Activated CD4-positive, alpha-beta T cell treated with anti-CD3 and anti-CD28 coated beads, Interleukin-2, amount 10 ng/mL, durations not matched to agents 24 days and 14 days (primary cell): ENCODE measurements at regions not wholly inside any gene's neighbourhood (a gene's known extent, or its start where the extent isn't known, plus 50 kb on each side); places are given as distances from the start of the nearest gene placed in this dataset.

ENCODE experiments used
- DNase-seq: peaks from one replicate; pipeline ENCODE4 v3.0.0; 2022
- H3K27ac Mint-ChIP-seq: one replicate; pipeline ENCODE4 v1.8.0; 2022; ENCODE audit warnings: mild to moderate bottlenecking, mixed read lengths
- H3K27me3 Mint-ChIP-seq: one replicate; pipeline ENCODE4 v1.8.0; 2022; ENCODE audit warnings: mixed read lengths
- H3K36me3 Mint-ChIP-seq: one replicate; pipeline ENCODE4 v1.8.0; 2022; ENCODE audit warnings: low read depth, mild to moderate bottlenecking, mixed read lengths
- H3K4me1 Mint-ChIP-seq: one replicate; pipeline ENCODE4 v1.8.0; 2021; ENCODE audit warnings: mixed read lengths
- H3K4me3 Mint-ChIP-seq: one replicate; pipeline ENCODE4 v1.8.0; 2022; ENCODE audit warnings: mild to moderate bottlenecking, moderate library complexity, mixed read lengths
- H3K9me3 Mint-ChIP-seq: one replicate; pipeline ENCODE4 v1.8.0; 2021; ENCODE audit warnings: mixed read lengths
- intact Hi-C: fragments of 100-400 bp; cut with micrococcal nuclease; formaldehyde crosslinking; loops from one replicate; pipeline ENCODE4 v1.15.1; 2023

- no peak overlapping the region for H3K4me3 Mint-ChIP-seq
- H3K27me3 Mint-ChIP-seq, result no peaks in the 10 kb centered on the region
- no peaks in the 10 kb centered on the region for H3K9me3 Mint-ChIP-seq
- no peaks in the 10 kb centered on the region for H3K4me1 Mint-ChIP-seq
- H3K27ac Mint-ChIP-seq, result no peak overlapping the region
- H3K36me3 Mint-ChIP-seq, result no peaks in the 10 kb centered on the region
- intact Hi-C loops, result no loop called here
- no peak for DNase-seq
Observed at GRCh38 chr17:52754838-52755237, 596.3 kb upstream of the CA10 start.

- Mint-ChIP-seq H3K4me3 (no peak overlapping the region), H3K9me3 (no peaks in the 10 kb centered on the region), H3K27me3 (no peaks in the 10 kb centered on the region), H3K27ac (no peak overlapping the region), H3K4me1 (no peaks in the 10 kb centered on the region), H3K36me3 (no peaks in the 10 kb centered on the region)
- no peak for DNase-seq
- intact Hi-C loops, result no loop called here
Observed at GRCh38 chr17:52751051-52751450, 592.5 kb upstream of the CA10 start.

- DNase-seq, result no peak
- no peaks in the 10 kb centered on the region for H3K36me3 Mint-ChIP-seq
- intact Hi-C loops, result no loop called here
- no peaks in the 10 kb centered on the region for H3K4me1 Mint-ChIP-seq
- no peak overlapping the region for H3K4me3 Mint-ChIP-seq
- no peaks in the 10 kb centered on the region for H3K9me3 Mint-ChIP-seq
- no peak overlapping the region for H3K27ac Mint-ChIP-seq
- no peaks in the 10 kb centered on the region for H3K27me3 Mint-ChIP-seq
Observed at GRCh38 chr17:52744179-52744578, 585.7 kb upstream of the CA10 start.

GRCh38 chr17:52740006-52740405 lies 581.5 kb upstream of the CA10 start:
- H3K4me1 Mint-ChIP-seq, result no peaks in the 10 kb centered on the region
- intact Hi-C loops, result no loop called here
- no peaks in the 10 kb centered on the region for H3K36me3 Mint-ChIP-seq
- no peaks in the 10 kb centered on the region for H3K27me3 Mint-ChIP-seq
- H3K27ac Mint-ChIP-seq, result no peak overlapping the region
- H3K9me3 Mint-ChIP-seq, result no peaks in the 10 kb centered on the region
- DNase-seq, result no peak
- H3K4me3 Mint-ChIP-seq, result no peak overlapping the region

GRCh38 chr17:52738791-52739190 lies 580.3 kb upstream of the CA10 start:
- intact Hi-C loops, result no loop called here
- Mint-ChIP-seq H3K27me3 (no peaks in the 10 kb centered on the region), H3K4me3 (no peak overlapping the region), H3K9me3 (no peaks in the 10 kb centered on the region), H3K4me1 (no peaks in the 10 kb centered on the region), H3K27ac (no peak overlapping the region), H3K36me3 (no peaks in the 10 kb centered on the region)
- no peak for DNase-seq

- H3K4me3 Mint-ChIP-seq, result no peak overlapping the region
- intact Hi-C loops, result no loop called here
- H3K27ac Mint-ChIP-seq, result no peak overlapping the region
- no peaks in the 10 kb centered on the region for H3K27me3 Mint-ChIP-seq
- no peaks in the 10 kb centered on the region for H3K4me1 Mint-ChIP-seq
- no peaks in the 10 kb centered on the region for H3K36me3 Mint-ChIP-seq
- H3K9me3 Mint-ChIP-seq, result no peaks in the 10 kb centered on the region
- DNase-seq, result no peak
Observed at GRCh38 chr17:52737071-52737470, 578.6 kb upstream of the CA10 start.

- Mint-ChIP-seq H3K4me1 (no peaks in the 10 kb centered on the region), H3K27me3 (no peaks in the 10 kb centered on the region), H3K9me3 (no peaks in the 10 kb centered on the region), H3K27ac (no peak overlapping the region), H3K36me3 (no peaks in the 10 kb centered on the region), H3K4me3 (no peak overlapping the region)
- no peak for DNase-seq
- intact Hi-C loops, result no loop called here
Observed at GRCh38 chr17:52732841-52733240, 574.3 kb upstream of the CA10 start.

GRCh38 chr17:52724578-52724977 lies 566.1 kb upstream of the CA10 start:
- no peak for DNase-seq

GRCh38 chr17:52721910-52722309 lies 563.4 kb upstream of the CA10 start:
- intact Hi-C loops, result no loop called here
- Mint-ChIP-seq H3K36me3 (no peaks in the 10 kb centered on the region), H3K27me3 (no peaks in the 10 kb centered on the region), H3K4me3 (no peak overlapping the region), H3K4me1 (no peaks in the 10 kb centered on the region), H3K27ac (no peak overlapping the region), H3K9me3 (no peaks in the 10 kb centered on the region)
- DNase-seq, result no peak

More at GRCh38 chr17:52724578-52724977, 566.1 kb upstream of the CA10 start:
- Mint-ChIP-seq H3K4me3 (no peak overlapping the region), H3K36me3 (no peaks in the 10 kb centered on the region), H3K4me1 (no peaks in the 10 kb centered on the region), H3K27me3 (no peaks in the 10 kb centered on the region), H3K27ac (no peak overlapping the region), H3K9me3 (no peaks in the 10 kb centered on the region)
- intact Hi-C loops, result no loop called here

GRCh38 chr17:52710363-52710901 lies 551.9 kb upstream of the CA10 start:
- no peaks in the 10 kb centered on the region for H3K4me1 Mint-ChIP-seq
- H3K4me3 Mint-ChIP-seq, result no peak overlapping the region
- no peak for DNase-seq
- intact Hi-C loops, result no loop called here
- H3K27ac Mint-ChIP-seq, result no peak overlapping the region
- H3K36me3 Mint-ChIP-seq, result no peaks in the 10 kb centered on the region
- H3K9me3 Mint-ChIP-seq, result no peaks in the 10 kb centered on the region
- H3K27me3 Mint-ChIP-seq, result no peaks in the 10 kb centered on the region

- H3K4me1 Mint-ChIP-seq, result no peaks in the 10 kb centered on the region
- intact Hi-C loops, result no loop called here
- no peak for DNase-seq
- H3K36me3 Mint-ChIP-seq, result no peaks in the 10 kb centered on the region
- H3K27ac Mint-ChIP-seq, result no peak overlapping the region
- no peaks in the 10 kb centered on the region for H3K9me3 Mint-ChIP-seq
- H3K27me3 Mint-ChIP-seq, result no peaks in the 10 kb centered on the region
- no peak overlapping the region for H3K4me3 Mint-ChIP-seq
Observed at GRCh38 chr17:52709724-52710123, 551.2 kb upstream of the CA10 start.

- no peaks in the 10 kb centered on the region for H3K9me3 Mint-ChIP-seq
- no peaks in the 10 kb centered on the region for H3K36me3 Mint-ChIP-seq
- no peaks in the 10 kb centered on the region for H3K4me1 Mint-ChIP-seq
- H3K27me3 Mint-ChIP-seq, result no peaks in the 10 kb centered on the region
- H3K4me3 Mint-ChIP-seq, result no peak overlapping the region
- H3K27ac Mint-ChIP-seq, result no peak overlapping the region
- DNase-seq, result no peak
- intact Hi-C loops, result no loop called here
Observed at GRCh38 chr17:52696362-52696761, 537.8 kb upstream of the CA10 start.

GRCh38 chr17:52686140-52686539 lies 527.6 kb upstream of the CA10 start:
- Mint-ChIP-seq H3K27me3 (no peaks in the 10 kb centered on the region), H3K4me1 (no peaks in the 10 kb centered on the region), H3K36me3 (no peaks in the 10 kb centered on the region), H3K4me3 (no peak overlapping the region), H3K27ac (no peak overlapping the region), H3K9me3 (no peaks in the 10 kb centered on the region)
- intact Hi-C loops, result no loop called here
- no peak for DNase-seq

GRCh38 chr17:52681480-52681879 lies 523.0 kb upstream of the CA10 start:
- DNase-seq, result no peak
- H3K4me1 Mint-ChIP-seq, result no peaks in the 10 kb centered on the region
- intact Hi-C loops, result no loop called here
- no peak overlapping the region for H3K27ac Mint-ChIP-seq
- H3K9me3 Mint-ChIP-seq, result peaks cover 11% of the 10 kb centered on the region
- H3K36me3 Mint-ChIP-seq, result no peaks in the 10 kb centered on the region
- no peaks in the 10 kb centered on the region for H3K27me3 Mint-ChIP-seq
- H3K4me3 Mint-ChIP-seq, result no peak overlapping the region

GRCh38 chr17:52678211-52678610 lies 519.7 kb upstream of the CA10 start:
- H3K4me3 Mint-ChIP-seq, result no peak overlapping the region
- H3K27ac Mint-ChIP-seq, result no peak overlapping the region
- H3K27me3 Mint-ChIP-seq, result no peaks in the 10 kb centered on the region
- H3K9me3 Mint-ChIP-seq, result peaks cover 11% of the 10 kb centered on the region
- no peaks in the 10 kb centered on the region for H3K4me1 Mint-ChIP-seq
- no peak for DNase-seq
- intact Hi-C loops, result no loop called here
- H3K36me3 Mint-ChIP-seq, result no peaks in the 10 kb centered on the region
